ENCODE measurements at regions not wholly inside any gene's neighbourhood (a gene's known extent, or its start where the extent isn't known, plus 50 kb on each side); places are given as distances from the start of the nearest gene placed in this dataset.

DNA sequence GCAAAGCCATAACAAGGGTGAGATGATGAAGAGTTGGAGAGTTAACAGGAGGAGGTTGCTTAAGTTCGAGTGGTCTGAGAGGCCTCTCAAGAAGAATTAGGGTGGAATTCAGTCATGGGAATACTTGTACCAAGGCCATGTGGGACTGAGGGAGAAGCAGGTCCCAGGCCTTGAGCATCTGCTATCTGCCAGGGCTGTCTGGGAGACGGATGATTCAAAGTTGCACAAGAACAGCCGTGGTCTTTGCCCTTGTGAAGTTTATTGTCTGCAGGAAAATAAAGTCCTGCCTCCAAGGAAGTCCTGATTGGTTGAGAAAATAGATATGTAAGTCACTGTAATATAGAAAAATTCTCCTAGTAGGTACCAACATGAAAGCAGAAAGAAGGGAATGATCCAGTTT lies 178.8 kb upstream of the RFC3 start:
- H3K9me3 Mint-ChIP-seq (ENCODE audit: unreplicated experiment) = no peaks in the 10 kb centered on the region
- H3K36me3 Mint-ChIP-seq (ENCODE audit: low read depth, unreplicated experiment) = no peaks in the 10 kb centered on the region
- no peak overlapping the region for H3K4me3 Mint-ChIP-seq (ENCODE audit: unreplicated experiment)
- H2AFZ ChIP-seq (ENCODE audit: low read depth, low read length) = no peak overlapping the region
- no peaks in the 10 kb centered on the region for H3K27me3 ChIP-seq (ENCODE audit: insufficient read depth, low read length)
- H3K4me1 Mint-ChIP-seq (ENCODE audit: low read depth, unreplicated experiment) = peaks cover 41% of the 10 kb centered on the region
- H3K4me3 ChIP-seq (ENCODE audit: insufficient read depth, low read depth, low read length) = no peak overlapping the region
- no peak for TF ChIP-seq EZH2 (IDR thresholded peaks at IDR 0.05; ENCODE audit: insufficient read depth, low read length)
- TF ChIP-seq, protein P1, sequence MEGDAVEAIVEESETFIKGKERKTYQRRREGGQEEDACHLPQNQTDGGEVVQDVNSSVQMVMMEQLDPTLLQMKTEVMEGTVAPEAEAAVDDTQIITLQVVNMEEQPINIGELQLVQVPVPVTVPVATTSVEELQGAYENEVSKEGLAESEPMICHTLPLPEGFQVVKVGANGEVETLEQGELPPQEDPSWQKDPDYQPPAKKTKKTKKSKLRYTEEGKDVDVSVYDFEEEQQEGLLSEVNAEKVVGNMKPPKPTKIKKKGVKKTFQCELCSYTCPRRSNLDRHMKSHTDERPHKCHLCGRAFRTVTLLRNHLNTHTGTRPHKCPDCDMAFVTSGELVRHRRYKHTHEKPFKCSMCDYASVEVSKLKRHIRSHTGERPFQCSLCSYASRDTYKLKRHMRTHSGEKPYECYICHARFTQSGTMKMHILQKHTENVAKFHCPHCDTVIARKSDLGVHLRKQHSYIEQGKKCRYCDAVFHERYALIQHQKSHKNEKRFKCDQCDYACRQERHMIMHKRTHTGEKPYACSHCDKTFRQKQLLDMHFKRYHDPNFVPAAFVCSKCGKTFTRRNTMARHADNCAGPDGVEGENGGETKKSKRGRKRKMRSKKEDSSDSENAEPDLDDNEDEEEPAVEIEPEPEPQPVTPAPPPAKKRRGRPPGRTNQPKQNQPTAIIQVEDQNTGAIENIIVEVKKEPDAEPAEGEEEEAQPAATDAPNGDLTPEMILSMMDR (IDR thresholded peaks at IDR 0.05; ENCODE audit: insufficient read depth, low read depth, low read length) = no peak
- FAIRE-seq (peak; percentile 87), DNase-seq (ENCODE audit: low read depth) (peak; percentile 43)
- no peaks in the 10 kb centered on the region for H3K27me3 Mint-ChIP-seq (ENCODE audit: low read depth, unreplicated experiment)
- no peaks in the 10 kb centered on the region for H3K36me3 ChIP-seq (ENCODE audit: insufficient read depth, low read length)
- no peak overlapping the region for H3K27ac ChIP-seq (ENCODE audit: low read depth, low read length)
- no peak overlapping the region for H3K9ac ChIP-seq (ENCODE audit: low read length)
- peaks cover 5% of the 10 kb centered on the region for H3K4me1 ChIP-seq (ENCODE audit: insufficient read depth, low read length)
- H3K9me3 ChIP-seq (ENCODE audit: insufficient read depth, low read depth, low read length) = no peaks in the 10 kb centered on the region
- H3K4me2 ChIP-seq (ENCODE audit: low read length) = no peak overlapping the region
- no peaks in the 10 kb centered on the region for H4K20me1 ChIP-seq (ENCODE audit: insufficient read depth, low read length)
- no peak overlapping the region for H3K27ac Mint-ChIP-seq (ENCODE audit: unreplicated experiment)
- H3K79me2 ChIP-seq (ENCODE audit: insufficient read depth, low read length) = no peaks in the 10 kb centered on the region

DNA sequence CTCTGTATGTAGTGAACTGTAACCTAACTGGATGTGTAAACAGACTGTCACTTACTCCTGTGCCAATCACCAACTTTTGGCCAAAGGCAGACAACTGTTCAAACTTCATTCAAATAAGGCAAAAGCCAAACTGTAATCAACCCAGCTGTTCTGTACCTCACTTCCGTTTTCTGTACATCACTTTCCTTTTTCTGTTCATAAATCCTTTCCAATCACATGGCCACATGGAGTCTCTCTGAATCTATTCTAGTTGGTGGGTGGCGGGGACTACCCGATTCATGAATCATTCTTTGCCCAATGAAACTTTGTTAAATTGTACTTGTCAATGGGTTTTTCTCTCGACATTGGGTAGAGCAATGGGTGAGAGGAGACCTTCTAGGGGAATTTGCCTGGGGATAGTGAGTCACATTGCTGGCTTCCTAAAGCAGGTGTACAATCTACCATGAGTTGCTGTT lies 178.3 kb upstream of the RFC3 start:
- Mint-ChIP-seq H3K27me3 (ENCODE audit: low read depth, unreplicated experiment) (no peaks in the 10 kb centered on the region), H3K36me3 (ENCODE audit: low read depth, unreplicated experiment) (no peaks in the 10 kb centered on the region), H3K4me3 (ENCODE audit: unreplicated experiment) (no peak overlapping the region), H3K27ac (ENCODE audit: unreplicated experiment) (no peak overlapping the region), H3K9me3 (ENCODE audit: unreplicated experiment) (no peaks in the 10 kb centered on the region), H3K4me1 (ENCODE audit: low read depth, unreplicated experiment) (peaks cover 38% of the 10 kb centered on the region)
- Histone ChIP-seq H3K4me1 (ENCODE audit: insufficient read depth, low read length) (peaks cover 5% of the 10 kb centered on the region), H3K79me2 (ENCODE audit: insufficient read depth, low read length) (no peaks in the 10 kb centered on the region), H3K27ac (ENCODE audit: low read depth, low read length) (no peak overlapping the region), H3K4me2 (ENCODE audit: low read length) (no peak overlapping the region), H3K4me3 (ENCODE audit: insufficient read depth, low read depth, low read length) (no peak overlapping the region), H3K27me3 (ENCODE audit: insufficient read depth, low read length) (no peaks in the 10 kb centered on the region), H3K9me3 (ENCODE audit: insufficient read depth, low read depth, low read length) (no peaks in the 10 kb centered on the region), H3K36me3 (ENCODE audit: insufficient read depth, low read length) (no peaks in the 10 kb centered on the region), H3K9ac (ENCODE audit: low read length) (no peak overlapping the region), H4K20me1 (ENCODE audit: insufficient read depth, low read length) (no peaks in the 10 kb centered on the region), H2AFZ (ENCODE audit: low read depth, low read length) (no peak overlapping the region)
- no peak for TF ChIP-seq EZH2 (IDR thresholded peaks at IDR 0.05; ENCODE audit: insufficient read depth, low read length)
- TF ChIP-seq, protein P1 (IDR thresholded peaks at IDR 0.05; ENCODE audit: insufficient read depth, low read depth, low read length) = no peak
- FAIRE-seq = no peak
- no peak for DNase-seq (ENCODE audit: low read depth)

DNA sequence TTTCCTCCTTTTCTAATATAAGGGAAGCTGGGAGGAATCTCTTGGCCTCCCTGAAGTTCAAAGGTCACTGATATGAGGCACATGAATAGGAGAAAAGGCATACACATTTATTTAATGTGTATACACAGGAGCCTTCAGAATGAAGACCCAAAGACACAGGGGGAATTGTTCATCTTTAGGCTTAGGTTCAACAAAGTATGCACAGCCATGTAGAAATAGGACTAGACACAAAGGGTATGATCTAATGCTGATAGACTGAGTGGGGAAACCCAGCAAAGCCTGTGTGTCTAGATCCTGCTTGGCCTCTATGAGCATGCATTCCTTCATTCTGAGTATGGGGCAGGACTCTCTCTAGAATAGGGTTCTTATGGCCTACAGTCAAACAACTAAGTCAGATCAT lies 177.1 kb upstream of the RFC3 start:
- H3K36me3 ChIP-seq (ENCODE audit: insufficient read depth, low read length) = no peaks in the 10 kb centered on the region
- no peak overlapping the region for H3K27ac ChIP-seq (ENCODE audit: low read depth, low read length)
- H3K4me3 ChIP-seq (ENCODE audit: insufficient read depth, low read depth, low read length) = no peak overlapping the region
- no peaks in the 10 kb centered on the region for H3K9me3 Mint-ChIP-seq (ENCODE audit: unreplicated experiment)
- FAIRE-seq = no peak
- H3K4me1 ChIP-seq (ENCODE audit: insufficient read depth, low read length) = peaks cover 5% of the 10 kb centered on the region
- no peak for TF ChIP-seq EZH2 (IDR thresholded peaks at IDR 0.05; ENCODE audit: insufficient read depth, low read length)
- TF ChIP-seq, protein P1 (IDR thresholded peaks at IDR 0.05; ENCODE audit: insufficient read depth, low read depth, low read length) = no peak
- H3K4me2 ChIP-seq (ENCODE audit: low read length) = no peak overlapping the region
- H4K20me1 ChIP-seq (ENCODE audit: insufficient read depth, low read length) = no peaks in the 10 kb centered on the region
- H3K79me2 ChIP-seq (ENCODE audit: insufficient read depth, low read length) = no peaks in the 10 kb centered on the region
- no peaks in the 10 kb centered on the region for H3K27me3 Mint-ChIP-seq (ENCODE audit: low read depth, unreplicated experiment)
- no peak overlapping the region for H2AFZ ChIP-seq (ENCODE audit: low read depth, low read length)
- H3K27me3 ChIP-seq (ENCODE audit: insufficient read depth, low read length) = no peaks in the 10 kb centered on the region
- no peaks in the 10 kb centered on the region for H3K36me3 Mint-ChIP-seq (ENCODE audit: low read depth, unreplicated experiment)
- no peak overlapping the region for H3K4me3 Mint-ChIP-seq (ENCODE audit: unreplicated experiment)
- DNase-seq (ENCODE audit: low read depth) = no peak
- no peaks in the 10 kb centered on the region for H3K9me3 ChIP-seq (ENCODE audit: insufficient read depth, low read depth, low read length)
- peaks cover 40% of the 10 kb centered on the region for H3K4me1 Mint-ChIP-seq (ENCODE audit: low read depth, unreplicated experiment)
- H3K9ac ChIP-seq (ENCODE audit: low read length) = no peak overlapping the region
- no peak overlapping the region for H3K27ac Mint-ChIP-seq (ENCODE audit: unreplicated experiment)
